Trophoblast cell (in vitro differentiated cells and primary cell): ENCODE measurements at regions not wholly inside any gene's neighbourhood (a gene's known extent, or its start where the extent isn't known, plus 50 kb on each side); places are given as distances from the start of the nearest gene placed in this dataset.

Experiments used
- DNase-seq, 2 donors: peaks; one replicate each; pipeline ENCODE4 v3.0.0-alpha.2; 2016
- H2AFZ ChIP-seq: 2 replicates; pipeline ENCODE4 v1.6.1; 2013; ENCODE audit warnings: low read length, moderate library complexity, mild to moderate bottlenecking; ENCODE audit not compliant: insufficient read depth, poor library complexity
- H2AK5ac ChIP-seq: 2 replicates; pipeline ENCODE4 v1.6.1; 2013; ENCODE audit warnings: mild to moderate bottlenecking, low read length
- H2BK120ac ChIP-seq: 2 replicates; pipeline ENCODE4 v1.6.1; 2013; ENCODE audit warnings: low read length, mild to moderate bottlenecking, moderate library complexity; ENCODE audit not compliant: insufficient read depth, poor library complexity
- H2BK12ac ChIP-seq: 2 replicates; pipeline ENCODE4 v1.6.1; 2013; ENCODE audit warnings: mild to moderate bottlenecking, low read length, moderate library complexity
- H2BK5ac ChIP-seq: 2 replicates; pipeline ENCODE4 v1.6.1; 2013; ENCODE audit warnings: low read length, low read depth, moderate library complexity, mild to moderate bottlenecking; ENCODE audit not compliant: poor library complexity
- H3K14ac ChIP-seq: 2 replicates; pipeline ENCODE4 v1.6.1; 2013; ENCODE audit warnings: mild to moderate bottlenecking, low read length
- H3K18ac ChIP-seq: 2 replicates; pipeline ENCODE4 v1.6.1; 2013; ENCODE audit warnings: mild to moderate bottlenecking, low read length
- H3K23ac ChIP-seq: 2 replicates; pipeline ENCODE4 v1.6.1; 2013; ENCODE audit warnings: low read length
- H3K27ac ChIP-seq: 2 replicates; pipeline ENCODE4 v1.5.1; 2013; ENCODE audit warnings: low read depth, mild to moderate bottlenecking, inconsistent platforms, low read length, moderate library complexity
- H3K27me3 ChIP-seq: 2 replicates; pipeline ENCODE4 v1.6.1; 2013; ENCODE audit warnings: inconsistent platforms, mild to moderate bottlenecking, low read length, moderate library complexity; ENCODE audit not compliant: insufficient read depth
- H3K36me3 ChIP-seq, 2 experiments: 1 replicate in 1 of 2; 2 replicates in 1 of 2; pipeline ENCODE4 v1.6.1; 2013; ENCODE audit warnings: low read length in 2 of 2, mild to moderate bottlenecking in 2 of 2, moderate library complexity in 1 of 2; ENCODE audit not compliant: insufficient read depth in 2 of 2, control insufficient read depth in 1 of 2
- H3K4ac ChIP-seq: 2 replicates; pipeline ENCODE4 v1.6.1; 2013; ENCODE audit warnings: low read depth, mild to moderate bottlenecking, low read length, moderate library complexity
- H3K4me1 ChIP-seq, 2 experiments: 1 replicate in 1 of 2; 2 replicates in 1 of 2; pipeline ENCODE4 v1.6.1; 2013; ENCODE audit warnings: low read length in 2 of 2, mild to moderate bottlenecking in 2 of 2, moderate library complexity in 1 of 2; ENCODE audit not compliant: insufficient read depth in 2 of 2, control insufficient read depth in 1 of 2
- H3K4me2 ChIP-seq: 2 replicates; pipeline ENCODE4 v1.6.1; 2013; ENCODE audit warnings: inconsistent platforms, mild to moderate bottlenecking, low read length, moderate library complexity
- H3K4me3 ChIP-seq: 2 replicates; pipeline ENCODE4 v1.5.1; 2013; ENCODE audit warnings: mild to moderate bottlenecking, low read depth, low read length, inconsistent platforms
- H3K79me1 ChIP-seq: one replicate; pipeline ENCODE4 v1.6.1; 2013; ENCODE audit warnings: low read length
- H3K79me2 ChIP-seq: 2 replicates; pipeline ENCODE4 v1.6.1; 2013; ENCODE audit warnings: low read length, mild to moderate bottlenecking; ENCODE audit not compliant: control insufficient read depth, insufficient read depth, poor library complexity
- H3K9ac ChIP-seq: 2 replicates; pipeline ENCODE4 v1.6.1; 2013; ENCODE audit warnings: mild to moderate bottlenecking, low read length
- H3K9me3 ChIP-seq: 2 replicates; pipeline ENCODE4 v1.6.1; 2013; ENCODE audit warnings: low read depth, mild to moderate bottlenecking, control low read depth, inconsistent platforms, low read length; ENCODE audit not compliant: insufficient read depth
- H4K12ac ChIP-seq: 2 replicates; pipeline ENCODE4 v1.6.1; 2013; ENCODE audit warnings: low read depth, mild to moderate bottlenecking, low read length, moderate library complexity
- H4K8ac ChIP-seq: 2 replicates; pipeline ENCODE4 v1.6.1; 2013; ENCODE audit warnings: low read depth, mild to moderate bottlenecking, low read length, moderate library complexity
- H4K91ac ChIP-seq: one replicate; pipeline ENCODE4 v1.6.1; 2013; ENCODE audit warnings: low read depth, mild to moderate bottlenecking, low read length, moderate library complexity
- WGBS: extraction: QIAGEN DNeasy Blood & Tissue Kit; methylation state at CpG from one replicate; pipeline ENCODE4 v1.1.7; 2013; ENCODE audit warnings: missing lambda C conversion rate; ENCODE audit not compliant: insufficient read length, insufficient coverage; ENCODE audit errors: extremely low coverage; 5-methylcytosine and 5-hydroxymethylcytosine counted together

DNA sequence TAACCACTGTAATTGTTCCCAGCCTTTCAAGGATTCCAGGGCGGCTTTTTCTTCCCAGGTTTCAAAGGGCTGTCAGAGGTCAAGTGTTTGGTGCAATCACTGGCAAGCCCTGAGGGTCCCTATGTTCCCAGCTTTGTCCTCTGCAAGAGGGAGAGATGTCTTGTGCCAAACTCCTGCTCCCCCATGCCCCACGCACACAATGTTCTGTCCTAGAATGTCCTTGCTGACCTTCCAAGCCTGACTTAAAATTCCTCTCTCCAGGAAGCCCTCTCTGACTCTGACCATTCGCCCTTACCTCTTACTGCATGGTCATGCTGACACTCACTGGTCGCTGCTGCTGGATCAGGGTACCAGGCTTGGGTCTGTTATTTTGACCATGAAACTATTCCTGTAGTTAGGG lies 152.5 kb upstream of the KCND3 start:
- H3K27me3 ChIP-seq = no peaks in the 10 kb centered on the region
- no peak overlapping the region for H3K14ac ChIP-seq
- H3K79me2 ChIP-seq = no peaks in the 10 kb centered on the region
- no peaks in the 10 kb centered on the region for H3K36me3 ChIP-seq
- no peaks in the 10 kb centered on the region for H3K79me1 ChIP-seq
- no peak overlapping the region for H3K27ac ChIP-seq
- no peak overlapping the region for H3K4me3 ChIP-seq
- H3K9me3 ChIP-seq = no peaks in the 10 kb centered on the region
- no peak overlapping the region for H2BK5ac ChIP-seq
- no peak overlapping the region for H3K18ac ChIP-seq
- no peak overlapping the region for H2AFZ ChIP-seq
- H2AK5ac ChIP-seq = no peak overlapping the region
- H3K4ac ChIP-seq = no peak overlapping the region
- no peak overlapping the region for H2BK120ac ChIP-seq
- no peak overlapping the region for H3K9ac ChIP-seq
- no peak overlapping the region for H3K4me2 ChIP-seq
- no peak overlapping the region for H2BK12ac ChIP-seq
- H3K23ac ChIP-seq = no peak overlapping the region
- H4K8ac ChIP-seq = no peak overlapping the region
- no peaks in the 10 kb centered on the region for H3K4me1 ChIP-seq
- no peak overlapping the region for H4K12ac ChIP-seq
- WGBS = no CpG with 5 or more reads among the region's 4 CpGs
- DNase-seq = no peak
- H4K91ac ChIP-seq = no peak overlapping the region

DNA sequence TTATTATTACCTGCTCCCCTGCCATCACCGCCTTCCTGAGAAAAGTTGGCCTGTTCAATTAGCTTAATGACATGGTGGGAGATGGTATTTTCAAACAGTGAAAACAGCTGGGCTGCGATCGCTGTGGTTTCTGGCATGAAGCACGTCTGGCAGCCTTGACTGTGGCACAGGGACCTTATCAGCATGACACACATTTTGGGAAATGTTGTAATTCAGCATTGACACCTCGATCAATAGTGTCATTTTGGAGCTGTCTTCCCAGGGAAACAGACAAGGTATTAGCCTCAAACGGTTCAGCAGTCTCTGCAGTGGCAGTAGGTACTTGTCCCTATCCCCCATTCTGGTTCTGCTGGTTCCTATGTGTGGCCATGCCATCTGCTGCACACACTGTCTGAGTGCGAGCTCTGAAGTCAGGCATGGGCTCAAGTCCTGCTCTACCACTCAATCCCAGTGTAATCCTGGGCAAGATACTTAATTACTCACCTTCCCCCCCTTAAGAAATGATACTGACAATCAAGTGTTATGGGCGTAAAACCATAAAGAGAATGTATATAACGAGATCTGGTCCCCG lies 154.5 kb upstream of the KCND3 start:
- WGBS = no CpG with 5 or more reads among the region's 10 CpGs
- Histone ChIP-seq H3K4me3 (no peak overlapping the region), H3K9me3 (no peaks in the 10 kb centered on the region), H3K79me1 (no peaks in the 10 kb centered on the region), H2AFZ (no peak overlapping the region), H3K14ac (no peak overlapping the region), H3K4me2 (no peak overlapping the region), H3K79me2 (no peaks in the 10 kb centered on the region), H4K8ac (no peak overlapping the region), H3K4me1 (no peaks in the 10 kb centered on the region), H3K18ac (no peak overlapping the region), H3K23ac (no peak overlapping the region), H2BK12ac (no peak overlapping the region), H3K27ac (no peak overlapping the region), H2BK5ac (no peak overlapping the region), H3K27me3 (no peaks in the 10 kb centered on the region), H4K91ac (no peak overlapping the region), H2AK5ac (no peak overlapping the region), H2BK120ac (no peak overlapping the region), H3K9ac (no peak overlapping the region), H3K4ac (no peak overlapping the region), H4K12ac (no peak overlapping the region), H3K36me3 (no peaks in the 10 kb centered on the region)
- DNase-seq = no peak

DNA sequence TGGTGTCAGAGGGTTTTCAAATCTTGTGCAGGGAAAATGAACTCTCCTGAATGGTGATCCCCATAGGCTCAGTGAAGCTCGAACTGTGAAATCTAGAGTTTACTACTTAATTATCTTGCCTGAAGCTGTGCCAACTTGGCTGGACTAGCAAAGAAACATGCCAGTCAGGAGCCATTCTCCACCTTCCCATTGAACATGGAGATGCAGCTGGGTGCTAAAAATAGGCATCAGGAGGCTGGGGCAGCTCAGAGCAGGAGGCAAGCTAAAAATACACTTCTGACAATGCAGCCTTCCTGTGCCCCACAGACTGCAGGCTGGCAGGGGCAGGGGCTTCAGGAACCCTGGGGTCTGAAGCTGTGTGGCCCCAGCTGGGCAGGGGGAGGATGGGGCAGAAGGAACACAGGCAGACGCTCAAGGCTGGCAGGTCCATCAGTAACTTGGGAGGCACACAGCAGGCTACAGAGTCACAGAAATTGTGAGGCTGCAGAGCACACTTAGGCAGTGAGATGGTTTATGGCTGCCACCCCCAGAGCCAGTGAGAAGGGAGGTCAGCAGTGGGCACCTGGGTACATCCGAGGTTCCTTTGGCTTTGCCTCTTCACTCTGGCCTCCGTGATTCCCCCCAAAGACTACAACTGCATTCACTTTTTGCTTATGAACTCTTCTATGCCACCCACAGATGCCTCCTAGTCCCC lies 155.4 kb upstream of the KCND3 start:
- H2AFZ ChIP-seq = no peak overlapping the region
- DNase-seq = no peak
- WGBS = no CpG with 5 or more reads among the region's 4 CpGs
- no peak overlapping the region for H3K4me3 ChIP-seq
- H3K9me3 ChIP-seq = peaks cover 5% of the 10 kb centered on the region
- no peak overlapping the region for H2AK5ac ChIP-seq
- no peak overlapping the region for H3K4ac ChIP-seq
- no peak overlapping the region for H4K91ac ChIP-seq
- no peak overlapping the region for H4K8ac ChIP-seq
- no peak overlapping the region for H3K27ac ChIP-seq
- no peak overlapping the region for H4K12ac ChIP-seq
- no peaks in the 10 kb centered on the region for H3K79me2 ChIP-seq
- H3K4me1 ChIP-seq = no peaks in the 10 kb centered on the region
- H3K36me3 ChIP-seq = no peaks in the 10 kb centered on the region
- H2BK12ac ChIP-seq = no peak overlapping the region
- H2BK120ac ChIP-seq = no peak overlapping the region
- no peak overlapping the region for H3K18ac ChIP-seq
- H3K27me3 ChIP-seq = no peaks in the 10 kb centered on the region
- H3K9ac ChIP-seq = no peak overlapping the region
- H3K14ac ChIP-seq = no peak overlapping the region
- H3K23ac ChIP-seq = no peak overlapping the region
- H2BK5ac ChIP-seq = no peak overlapping the region
- H3K4me2 ChIP-seq = no peak overlapping the region
- no peaks in the 10 kb centered on the region for H3K79me1 ChIP-seq

DNA sequence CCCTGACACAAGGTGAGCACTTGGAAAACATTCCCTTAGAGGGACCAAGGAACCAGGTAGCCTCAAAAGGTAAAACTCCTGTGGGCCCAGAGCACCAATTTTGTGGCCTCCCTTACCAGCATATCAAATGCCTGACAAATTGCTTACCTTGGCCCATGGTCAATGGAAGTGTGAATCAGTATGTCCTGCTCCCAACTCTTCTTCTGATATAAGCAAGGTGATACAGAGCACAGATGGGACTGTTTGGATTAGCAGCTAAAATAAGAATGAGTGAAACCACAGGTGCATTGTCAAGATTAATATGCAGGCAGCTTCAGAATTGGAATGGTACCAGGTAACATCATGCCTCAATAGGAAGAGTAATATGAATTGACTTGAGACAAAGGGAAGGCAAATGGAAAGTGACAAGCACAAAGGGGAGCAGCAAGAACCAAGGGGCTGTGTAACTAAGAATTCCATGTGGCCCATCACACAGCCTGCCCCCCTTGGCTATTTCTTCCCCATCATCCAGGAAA lies 156.8 kb upstream of the KCND3 start:
- Histone ChIP-seq H3K14ac (no peak overlapping the region), H3K4me3 (no peak overlapping the region), H4K12ac (no peak overlapping the region), H4K8ac (no peak overlapping the region), H4K91ac (no peak overlapping the region), H3K36me3 (no peaks in the 10 kb centered on the region), H3K9me3 (peaks cover 5% of the 10 kb centered on the region), H3K9ac (no peak overlapping the region), H3K4ac (no peak overlapping the region), H2BK120ac (no peak overlapping the region), H3K4me2 (no peak overlapping the region), H3K79me1 (no peaks in the 10 kb centered on the region), H3K18ac (no peak overlapping the region), H3K27ac (no peak overlapping the region), H3K27me3 (no peaks in the 10 kb centered on the region), H3K4me1 (no peaks in the 10 kb centered on the region), H3K23ac (no peak overlapping the region), H3K79me2 (no peaks in the 10 kb centered on the region), H2BK12ac (no peak overlapping the region), H2AFZ (no peak overlapping the region), H2BK5ac (no peak overlapping the region), H2AK5ac (no peak overlapping the region)
- DNase-seq = no peak
